HG03103 (cell line): ENCODE measurements at regions not wholly inside any gene's neighbourhood (a gene's known extent, or its start where the extent isn't known, plus 50 kb on each side); places are given as distances from the start of the nearest gene placed in this dataset.
"Not testable (repeated sequence)": the region's sequence is repeated elsewhere in the genome, so short reads cannot be mapped to it uniquely, and the experiment has no call there.

ENCODE experiments used
- ATAC-seq: cut with Tn5 transposase; IDR thresholded peaks from one replicate; pipeline ENCODE4 v1.9.1; 2021; ENCODE audit warnings: low read depth; ENCODE audit not compliant: unreplicated experiment

DNA sequence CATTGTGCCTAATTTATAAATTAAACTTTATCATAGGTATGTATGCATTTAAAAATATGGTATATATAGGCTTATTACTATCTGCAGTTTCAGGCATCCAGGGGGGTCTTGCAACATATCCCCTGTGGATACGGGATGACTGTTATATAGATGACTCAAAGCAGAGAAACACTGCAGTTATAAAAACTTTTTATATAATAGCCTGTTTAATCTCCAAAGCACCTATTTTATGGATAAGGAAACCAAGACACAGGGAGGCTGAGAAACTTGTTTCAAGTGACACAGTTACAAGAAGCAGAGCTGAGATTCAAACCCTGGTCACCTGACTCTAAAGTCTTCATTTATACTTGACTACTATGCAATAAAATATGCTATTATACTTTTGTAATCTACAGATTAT, 897.7 kb downstream of the KCNA4 start:
- ATAC-seq = no peak

DNA sequence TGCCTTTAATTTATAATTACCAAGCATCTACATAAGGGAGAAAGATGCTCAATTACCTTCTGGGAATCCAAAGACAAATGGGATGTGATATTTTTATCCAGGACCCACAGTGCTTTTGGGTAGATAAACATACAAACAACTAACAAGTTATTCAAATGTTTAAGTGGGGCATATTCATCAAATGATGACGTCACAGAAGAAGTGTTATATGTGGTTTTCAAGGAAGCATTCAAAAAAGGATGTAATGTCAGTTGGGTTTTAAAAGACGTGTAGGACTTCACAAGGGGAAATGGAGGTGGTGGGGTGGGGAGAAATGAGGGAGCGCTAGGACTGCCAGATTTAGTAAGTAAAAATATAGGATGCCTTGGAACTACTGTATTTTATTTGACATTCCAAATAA, 915.9 kb downstream of the KCNA4 start:
- no peak for ATAC-seq

DNA sequence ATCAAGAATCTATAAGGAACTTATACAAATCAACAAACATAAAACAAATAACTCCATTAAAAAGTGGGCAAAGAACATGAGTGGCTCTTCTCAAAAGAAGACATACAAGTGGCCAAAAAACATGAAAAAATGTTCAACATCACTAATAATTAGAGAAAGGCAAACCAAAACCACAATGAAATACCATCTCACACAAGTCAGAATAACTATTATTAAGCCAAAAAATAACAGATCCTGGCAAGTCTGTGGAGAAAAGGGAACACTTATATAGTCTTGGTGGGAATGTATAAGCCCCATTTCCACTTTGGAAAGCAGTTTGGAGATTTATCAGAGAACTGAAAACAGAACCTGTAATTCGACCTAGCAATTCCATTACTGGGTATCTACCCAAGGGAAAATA, 921.0 kb downstream of the KCNA4 start:
- ATAC-seq = no peak

DNA sequence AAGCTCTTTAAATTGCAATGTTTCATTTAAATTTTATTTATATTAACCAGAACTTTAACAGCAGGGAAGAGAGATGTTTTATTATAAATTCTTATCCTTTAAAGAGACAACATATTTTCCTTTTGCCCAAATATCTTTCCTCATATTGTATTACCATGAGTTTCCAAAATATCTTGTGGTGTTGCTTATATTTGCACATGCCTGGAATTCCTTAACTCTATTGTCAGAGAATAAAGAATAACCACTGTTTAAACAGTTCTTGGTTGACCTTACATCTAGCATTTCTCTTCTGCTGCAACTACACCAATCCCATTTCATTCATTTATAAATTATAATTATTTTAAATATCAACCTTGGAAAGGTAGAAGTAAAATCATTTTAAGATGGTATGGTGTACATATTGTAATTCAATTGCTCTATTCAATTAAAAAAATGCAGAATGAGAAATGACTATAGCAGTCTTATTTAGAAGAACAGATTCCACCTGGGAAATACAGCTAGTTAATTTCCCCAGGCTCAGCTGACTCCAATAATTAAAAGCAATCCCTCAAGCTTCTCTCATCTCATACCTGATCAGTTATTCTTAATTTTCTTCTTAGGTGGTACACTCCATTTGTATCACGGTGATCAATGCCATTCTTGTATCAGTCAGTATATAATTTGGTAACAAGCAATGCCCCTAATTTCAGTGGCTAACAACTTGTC, 923.3 kb downstream of the KCNA4 start:
- ATAC-seq = no peak

DNA sequence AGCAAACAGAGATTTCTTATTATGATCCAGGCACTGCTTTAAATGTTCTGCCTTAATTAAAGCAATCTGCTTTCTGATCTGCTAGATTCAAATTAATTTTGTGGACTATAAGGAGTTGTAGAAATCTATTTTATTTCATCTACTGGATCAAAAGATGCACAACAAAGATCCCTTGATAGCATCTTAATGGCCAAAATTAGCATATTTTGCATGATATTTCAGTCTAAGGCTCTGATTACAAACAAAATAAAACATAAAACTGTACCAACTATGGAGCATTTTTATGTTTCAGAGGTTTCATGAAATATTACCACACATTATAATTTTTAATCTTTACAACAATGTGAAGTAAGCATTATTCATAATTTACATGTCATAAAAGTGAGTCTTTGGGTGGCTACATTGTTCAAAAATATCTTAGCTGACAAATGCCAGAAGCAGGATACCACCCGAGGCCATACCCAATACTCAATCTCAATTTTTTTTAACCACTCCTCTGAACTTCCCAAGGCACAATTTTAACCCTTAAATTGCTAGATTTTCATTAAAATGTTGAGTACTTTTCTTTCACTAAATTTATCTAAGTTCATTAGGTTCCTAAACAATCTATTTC, 929.5 kb downstream of the KCNA4 start:
- ATAC-seq = no peak

DNA sequence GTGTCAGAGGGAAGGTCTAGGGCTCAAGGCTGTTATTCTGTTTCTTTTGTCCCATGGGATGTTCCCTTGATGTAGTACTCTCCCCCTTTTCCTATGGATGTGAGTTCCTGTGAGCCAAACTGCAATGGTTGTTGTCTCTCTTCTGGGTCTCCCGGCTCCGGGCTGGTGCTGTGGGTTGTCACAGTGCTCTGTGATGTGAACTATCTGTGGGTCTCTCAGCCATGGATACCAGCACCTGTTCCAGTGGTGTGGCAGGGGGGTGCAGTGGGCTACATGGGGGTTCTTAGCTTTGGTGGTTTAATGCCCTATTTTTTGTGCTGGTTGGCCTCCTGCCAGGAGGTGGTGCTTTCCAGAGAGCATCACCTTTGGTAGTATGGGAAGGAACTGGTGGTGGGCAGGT, 941.1 kb downstream of the KCNA4 start:
- ATAC-seq = no peak

DNA sequence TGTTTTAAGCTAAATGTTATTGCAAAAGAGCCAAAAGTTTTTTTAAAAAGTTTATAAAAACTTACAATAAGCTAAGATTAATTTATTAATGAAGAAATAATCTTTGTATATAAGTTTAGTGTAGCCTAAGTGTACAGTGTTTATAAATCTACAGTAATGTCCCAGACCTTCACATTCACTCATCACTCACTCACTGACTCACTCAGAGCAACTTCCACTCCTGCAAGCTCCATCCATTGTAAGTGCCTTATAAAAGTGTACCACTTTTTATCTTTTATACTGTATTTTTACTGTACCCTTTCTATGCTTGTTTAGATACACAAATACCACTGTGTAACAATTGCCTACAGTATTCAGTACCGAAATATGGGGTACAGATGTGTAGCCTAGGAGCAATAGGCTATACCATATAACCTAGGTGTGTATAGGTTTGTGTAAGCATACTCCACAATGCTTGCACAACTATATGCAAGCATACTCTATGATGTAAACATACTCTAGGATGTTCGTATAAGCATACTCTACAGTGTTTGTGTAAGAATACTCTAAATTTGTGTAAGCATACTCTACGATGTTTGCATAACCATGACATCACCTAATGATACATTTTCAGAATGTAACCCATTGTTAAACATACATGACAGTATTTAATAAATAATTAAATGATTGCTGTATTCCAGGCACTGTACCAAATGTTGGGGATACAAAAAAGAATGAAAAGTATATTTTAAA, 953.0 kb downstream of the KCNA4 start:
- no peak for ATAC-seq

DNA sequence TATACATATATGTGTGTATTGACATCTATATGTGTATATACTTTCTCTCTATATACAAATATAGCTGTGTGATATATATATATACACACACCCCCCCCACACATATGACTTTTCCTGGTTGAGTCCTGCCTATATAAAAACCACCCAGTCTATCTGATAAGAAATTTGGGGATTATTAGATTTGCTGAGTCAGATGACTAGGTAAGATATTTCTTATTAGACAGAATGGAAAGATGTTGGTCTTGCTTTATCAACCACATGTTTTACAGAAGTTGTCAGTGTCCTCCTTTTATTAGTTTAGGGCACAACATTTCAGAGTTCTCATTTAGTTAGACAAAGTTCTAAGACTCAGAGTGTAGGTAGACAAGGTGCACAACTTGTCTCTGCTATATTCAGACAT, 953.3 kb downstream of the METTL15 start:
- ATAC-seq = no peak

DNA sequence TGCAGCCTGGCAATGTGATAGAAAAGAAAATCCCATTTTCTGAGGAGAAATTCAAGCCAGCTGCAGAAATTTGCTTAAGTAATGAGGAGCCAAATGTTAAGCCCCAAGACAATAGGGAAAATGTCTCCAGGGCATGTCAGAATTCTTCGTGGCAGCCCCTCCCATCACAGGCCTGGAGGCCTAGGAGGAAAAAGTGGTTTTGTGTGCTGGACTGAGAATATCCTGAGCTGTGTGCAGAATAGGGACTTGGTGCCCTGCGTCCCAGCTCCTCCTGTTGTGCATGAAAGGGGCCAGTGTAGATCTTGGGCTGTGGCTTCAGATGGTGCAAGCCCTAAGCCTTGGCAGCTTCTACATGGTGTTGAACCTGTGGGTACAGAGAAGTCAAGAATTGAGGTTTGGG, 948.3 kb downstream of the METTL15 start:
- not testable (repeated sequence) for ATAC-seq

DNA sequence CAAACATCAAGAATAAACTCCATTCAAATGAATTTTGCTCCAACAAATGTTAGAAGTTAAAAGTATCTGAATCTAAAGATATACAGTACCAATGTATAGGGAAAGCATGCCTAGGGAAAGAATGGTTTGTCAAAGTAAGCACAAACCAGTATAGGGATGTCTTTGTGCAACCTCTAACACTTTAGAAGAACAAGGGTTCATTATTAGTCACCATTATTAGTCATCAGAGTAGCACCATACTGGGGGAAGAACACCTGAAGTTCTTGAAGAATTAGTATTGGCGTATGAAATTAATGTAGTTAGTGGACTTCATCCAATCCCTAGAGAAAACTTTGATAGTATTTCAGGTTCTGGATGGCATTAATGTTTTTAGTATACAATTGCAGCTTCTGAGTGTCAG, 943.7 kb downstream of the METTL15 start:
- no peak for ATAC-seq

DNA sequence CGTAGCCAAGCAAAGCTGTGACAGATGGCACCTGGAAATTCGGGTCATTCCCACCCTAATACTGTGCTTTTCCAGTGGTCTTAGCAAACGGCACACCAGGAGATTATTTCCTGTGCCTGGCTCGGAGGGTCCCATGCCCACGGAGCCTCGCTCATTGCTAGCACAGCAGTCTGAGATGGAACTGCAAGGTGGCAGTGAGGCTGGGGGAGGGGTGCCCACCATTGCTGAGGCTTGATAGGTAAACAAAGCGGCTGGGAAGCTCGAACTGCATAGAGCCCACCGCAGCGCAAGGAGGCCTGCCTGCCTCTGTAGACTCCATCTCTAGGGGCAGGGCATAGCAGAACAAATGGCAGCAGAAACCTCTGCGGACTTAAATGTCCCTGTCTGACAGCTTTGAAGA, 942.8 kb downstream of the METTL15 start:
- ATAC-seq = not testable (repeated sequence)

DNA sequence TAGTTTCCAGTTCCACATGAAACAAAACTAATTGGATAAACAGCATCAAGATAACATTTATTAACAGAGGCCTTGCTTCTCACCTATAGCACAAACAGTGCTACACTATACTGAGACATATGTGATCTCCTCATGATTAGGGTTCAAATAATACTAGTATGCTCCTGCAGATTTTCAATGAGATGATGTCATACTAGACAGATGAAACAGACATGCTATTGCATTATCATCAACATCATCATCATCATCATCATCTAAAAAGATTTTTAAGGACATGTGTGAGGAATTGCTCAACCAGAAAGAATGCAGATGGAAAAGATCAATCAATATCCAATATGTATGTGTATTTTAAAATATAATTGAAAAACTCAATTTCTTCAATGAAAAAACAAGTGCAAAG, 932.3 kb downstream of the METTL15 start:
- no peak for ATAC-seq

DNA sequence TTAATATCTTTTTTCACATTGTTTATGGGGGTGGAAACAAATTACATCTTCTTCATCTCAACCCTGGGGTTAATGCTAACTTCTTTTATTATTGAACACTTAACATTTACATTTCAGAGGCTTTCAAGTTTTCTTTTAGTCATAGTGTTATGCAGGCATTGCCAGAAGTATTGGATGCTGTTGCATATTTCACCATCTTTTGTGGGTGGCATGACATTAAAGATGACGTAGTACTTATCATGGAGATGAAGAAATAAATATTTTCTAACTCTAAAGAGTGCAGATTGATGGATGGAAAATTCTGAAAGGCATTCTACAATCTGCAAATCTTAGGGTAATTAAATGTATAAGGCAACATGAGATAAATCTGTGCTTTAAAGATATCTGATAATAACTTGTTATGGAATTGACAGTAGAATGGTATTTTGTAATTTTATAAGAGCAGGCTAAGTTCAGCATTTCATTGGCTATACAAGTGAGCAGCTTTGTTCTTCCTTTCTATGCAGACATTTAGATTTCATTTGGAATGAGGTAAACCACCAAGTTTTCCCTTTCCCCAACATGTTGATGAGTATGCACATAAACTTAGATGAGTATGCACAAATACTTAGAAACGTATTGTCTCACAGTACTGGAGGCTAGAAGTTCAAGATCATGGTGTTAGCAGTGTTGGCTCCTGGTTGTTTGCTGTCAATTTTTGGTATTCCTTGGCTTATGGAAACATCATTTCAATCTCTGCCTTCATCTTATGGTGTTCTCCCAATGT, 924.4 kb downstream of the METTL15 start:
- ATAC-seq = no peak

DNA sequence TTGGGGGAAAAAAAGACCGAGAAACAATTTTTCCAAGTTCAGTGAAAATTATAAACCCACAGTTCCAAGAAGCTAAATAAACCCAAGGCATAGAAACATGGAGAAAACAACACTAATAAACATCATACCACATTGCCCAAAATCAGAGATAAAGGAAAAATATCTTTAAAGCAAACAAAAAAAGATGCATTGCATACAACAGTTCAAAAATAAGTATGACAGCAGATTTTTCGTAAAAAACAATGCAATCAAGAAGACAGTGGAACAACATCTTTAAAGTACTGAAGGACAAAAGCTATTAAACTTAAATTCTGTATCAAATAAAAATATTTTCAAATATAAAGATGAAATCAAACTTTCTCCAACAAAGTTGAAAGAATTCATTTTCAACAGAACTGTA, 921.3 kb downstream of the METTL15 start:
- ATAC-seq = no peak

DNA sequence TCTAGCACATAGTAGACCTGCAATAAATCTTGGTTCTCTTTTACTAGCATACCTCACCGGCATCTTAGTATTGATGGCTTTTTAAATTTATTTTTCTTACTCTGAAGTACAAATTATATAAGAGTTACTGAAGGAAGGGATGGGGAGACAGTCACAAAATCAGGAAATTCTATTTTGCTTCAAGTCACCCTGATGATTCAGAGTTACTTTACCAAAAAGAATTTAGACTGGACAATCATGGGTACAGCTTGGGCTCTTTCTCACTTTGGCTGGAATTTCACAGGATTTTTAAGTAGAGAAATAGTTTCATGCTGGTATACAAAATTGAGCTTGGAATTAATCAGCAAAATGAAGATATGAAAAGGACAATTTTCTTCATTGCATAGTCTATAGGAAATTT, 919.2 kb downstream of the METTL15 start:
- ATAC-seq = no peak

DNA sequence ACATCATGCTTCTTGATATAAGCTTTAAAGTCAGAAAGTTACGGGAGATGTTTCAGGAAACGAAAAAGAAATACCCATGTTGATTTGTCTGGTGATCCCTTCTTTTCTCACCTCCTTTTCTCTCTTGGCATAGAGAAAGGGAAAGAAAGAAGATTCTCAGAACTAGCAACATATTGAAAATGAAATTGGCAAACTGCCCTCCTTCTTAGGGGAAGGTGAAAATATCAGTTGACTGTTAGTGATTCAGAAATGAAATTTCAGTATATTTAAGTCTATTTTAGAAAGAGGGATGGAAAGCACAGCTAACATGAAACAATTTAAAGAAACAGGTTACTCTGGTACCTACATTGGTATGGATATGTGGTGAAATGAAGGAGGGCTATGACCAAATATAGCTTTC, 918.1 kb downstream of the METTL15 start:
- ATAC-seq = no peak

DNA sequence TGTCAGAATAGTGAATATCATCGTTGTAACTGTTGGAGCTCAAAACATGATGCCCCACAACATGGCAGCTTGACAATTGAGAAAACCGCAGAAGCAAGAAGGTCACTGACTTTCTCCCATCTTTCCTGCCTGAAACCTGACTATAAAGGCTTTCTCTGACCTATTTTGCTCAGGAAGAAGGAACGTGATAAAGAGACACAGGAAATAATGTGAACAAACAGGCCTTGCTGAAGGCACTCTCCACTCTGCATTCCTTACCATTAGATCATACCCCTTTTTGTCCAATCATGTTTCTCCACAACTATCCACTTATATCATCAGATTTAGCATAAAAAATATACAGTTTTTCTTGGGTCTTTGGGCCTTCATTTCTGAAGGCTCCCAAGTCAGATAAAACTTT, 916.8 kb downstream of the METTL15 start:
- ATAC-seq = no peak

DNA sequence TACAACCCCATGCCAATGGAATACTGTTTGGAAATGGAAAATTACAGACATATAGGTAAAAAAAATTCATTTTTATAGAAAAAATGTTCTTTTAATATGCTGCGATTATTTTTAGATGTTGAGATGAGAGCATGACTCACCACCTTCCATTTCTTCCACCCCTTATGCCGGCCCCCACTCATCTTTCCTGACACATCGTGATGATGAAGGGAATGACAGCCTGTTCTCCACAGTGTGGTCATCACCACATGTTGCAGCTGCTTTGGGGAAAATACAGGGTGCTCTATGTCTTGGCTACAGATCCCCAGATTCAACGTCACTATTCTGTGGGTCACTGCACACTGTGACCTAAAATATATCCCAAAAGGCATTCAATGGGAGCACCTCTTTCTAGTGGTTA, 916.2 kb downstream of the METTL15 start:
- no peak for ATAC-seq

DNA sequence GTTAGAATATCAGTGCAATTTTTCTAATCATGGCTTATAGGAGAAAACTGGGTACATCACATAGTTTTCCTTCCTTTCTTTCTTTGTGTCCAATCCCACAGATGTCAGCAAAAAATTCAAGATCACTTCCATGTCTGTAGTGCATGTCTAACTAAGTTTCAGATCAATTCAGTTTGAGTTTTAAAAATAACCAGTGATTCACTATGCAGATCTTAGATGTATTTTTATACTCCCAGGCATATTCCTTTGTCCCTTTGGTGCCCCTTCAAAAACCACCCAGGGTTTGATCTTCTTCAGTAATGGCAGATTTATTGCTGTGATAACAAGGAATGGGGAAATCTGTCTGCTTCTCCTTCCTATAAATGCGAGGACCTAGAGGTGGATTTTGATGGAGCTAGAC, 915.6 kb downstream of the METTL15 start:
- ATAC-seq = no peak

DNA sequence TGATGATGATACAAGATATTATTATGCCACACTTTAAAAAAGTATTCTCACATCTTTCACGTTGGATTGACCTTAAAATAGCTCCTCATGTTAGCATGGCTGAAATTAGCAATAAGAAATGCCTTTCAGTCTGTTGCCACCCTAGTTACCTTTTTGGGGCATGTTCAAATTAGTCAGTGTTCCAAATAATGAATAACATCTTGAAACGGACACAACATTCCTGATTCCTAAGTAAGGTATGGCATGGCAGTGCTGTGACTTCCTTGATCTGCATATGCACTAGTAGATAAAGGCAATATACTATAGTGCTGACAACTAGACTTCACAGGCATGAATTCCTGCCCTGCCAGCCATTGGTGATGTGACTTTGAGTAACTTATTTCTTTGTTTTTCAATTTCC, 914.5 kb downstream of the METTL15 start:
- no peak for ATAC-seq

DNA sequence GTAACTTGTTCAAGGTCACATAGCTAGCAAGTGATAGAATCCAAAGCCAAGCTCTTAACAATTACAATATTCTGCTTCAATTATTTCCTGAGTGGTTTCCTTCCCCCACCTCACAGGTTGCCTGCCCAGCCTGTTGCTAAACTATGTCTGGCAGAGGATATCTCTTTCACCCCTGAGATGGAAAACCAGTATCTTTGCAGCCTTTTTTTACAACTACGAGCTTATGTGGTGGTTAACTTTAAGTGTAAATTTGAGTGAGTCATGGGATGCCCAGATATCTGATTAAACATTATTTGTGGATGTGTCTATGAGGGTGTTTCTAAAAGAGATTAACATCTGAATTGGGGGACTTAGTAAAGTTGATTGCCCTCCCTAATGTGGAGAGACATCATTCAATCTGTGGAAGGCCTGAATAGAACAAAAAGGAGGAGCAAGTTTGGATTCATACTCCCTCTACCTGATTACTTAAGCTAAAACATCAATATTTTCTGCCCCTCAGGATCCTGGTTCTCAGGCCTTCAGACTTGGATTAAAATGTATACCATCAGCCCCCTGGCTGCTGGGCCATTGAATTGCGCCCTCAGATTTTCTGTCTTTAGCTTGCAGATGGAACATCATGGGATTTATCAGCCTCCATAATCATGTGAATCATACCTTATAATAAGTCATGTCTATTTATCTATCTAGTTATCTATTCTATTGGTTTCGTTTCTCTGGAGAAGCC, 911.9 kb downstream of the METTL15 start:
- ATAC-seq = no peak
